GM19397 (cell line): ENCODE measurements at regions not wholly inside any gene's neighbourhood (a gene's known extent, or its start where the extent isn't known, plus 50 kb on each side); places are given as distances from the start of the nearest gene placed in this dataset.

Experiments
- ATAC-seq: cut with Tn5 transposase; IDR thresholded peaks from one replicate; pipeline ENCODE4 v1.9.1; 2021; ENCODE audit warnings: mild to moderate bottlenecking, moderate library complexity; ENCODE audit not compliant: unreplicated experiment

DNA sequence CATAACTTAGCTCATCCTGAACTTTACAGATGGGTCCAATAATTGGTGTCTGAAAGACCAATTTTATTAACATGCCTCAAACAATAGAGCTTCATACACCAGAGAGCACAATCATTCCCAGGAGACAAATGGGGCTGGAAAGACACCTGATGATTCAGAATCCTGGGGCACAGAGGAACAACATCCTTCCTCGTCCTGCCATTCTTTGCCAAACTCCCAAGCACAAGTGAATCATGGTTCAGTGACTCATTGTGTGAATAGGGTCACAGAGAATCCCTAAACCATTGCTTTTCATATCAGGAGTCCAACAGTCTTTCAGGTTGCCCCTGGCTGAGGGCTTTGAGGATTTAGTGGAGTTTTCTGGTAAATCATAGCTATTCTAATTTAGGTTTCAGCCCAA lies 266.4 kb upstream of the BMP2 start:
- ATAC-seq: no peak

DNA sequence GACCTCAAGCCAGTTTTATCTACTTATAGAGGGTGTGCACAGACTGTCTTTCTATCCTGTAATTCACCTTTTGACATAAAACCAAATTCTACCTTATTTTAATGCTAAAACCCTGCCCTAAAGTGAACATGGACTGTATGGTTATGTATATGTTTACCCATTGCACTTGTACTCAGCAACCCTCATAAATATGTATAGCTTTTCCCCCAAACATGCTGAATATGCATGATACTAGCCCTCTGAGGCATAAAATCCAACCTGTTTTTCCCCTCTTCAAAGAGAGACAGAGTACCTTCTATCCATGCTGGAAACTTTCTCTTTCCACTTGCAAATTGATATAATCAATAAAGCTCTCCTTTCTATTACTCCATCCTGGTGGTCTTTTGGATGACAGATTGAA lies 267.9 kb upstream of the BMP2 start:
- no peak for ATAC-seq

DNA sequence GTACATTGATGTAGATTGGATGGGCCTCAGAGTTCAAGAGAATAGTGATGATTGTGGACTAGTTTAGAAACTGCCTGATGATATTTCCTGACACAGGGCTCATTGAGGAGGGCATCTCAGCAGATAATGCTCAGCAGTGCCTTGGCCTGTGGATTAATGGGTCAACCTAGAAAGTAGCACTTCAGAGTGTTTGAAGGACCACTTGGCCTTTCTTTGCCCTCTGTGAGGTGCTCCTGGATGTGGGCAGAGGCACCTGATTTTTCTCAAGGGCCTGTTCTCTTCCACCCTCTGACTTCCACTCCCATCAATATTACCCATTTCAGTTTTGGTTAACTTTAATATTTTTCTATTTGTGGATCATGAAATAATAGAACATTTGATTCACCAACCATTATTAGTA lies 270.6 kb upstream of the BMP2 start:
- ATAC-seq: no peak

DNA sequence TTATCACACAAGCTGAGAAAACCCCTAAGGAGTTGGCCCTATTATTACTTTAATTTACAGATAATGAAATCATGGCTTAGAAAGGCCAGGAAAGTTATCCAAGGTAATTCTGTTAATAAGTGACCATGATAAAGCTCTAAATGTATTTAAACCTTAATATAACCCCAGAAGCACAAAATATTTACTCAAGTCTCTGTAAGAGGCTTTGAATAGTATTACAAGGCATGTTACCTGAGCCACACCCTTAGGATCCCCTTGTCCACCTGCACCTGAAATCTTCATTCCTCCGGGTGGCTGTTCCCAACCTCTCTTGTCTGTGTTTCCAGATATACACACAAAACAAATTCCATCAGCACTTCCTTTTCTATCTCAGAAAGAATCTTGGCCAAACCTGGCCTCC lies 271.6 kb upstream of the BMP2 start:
- no peak for ATAC-seq

DNA sequence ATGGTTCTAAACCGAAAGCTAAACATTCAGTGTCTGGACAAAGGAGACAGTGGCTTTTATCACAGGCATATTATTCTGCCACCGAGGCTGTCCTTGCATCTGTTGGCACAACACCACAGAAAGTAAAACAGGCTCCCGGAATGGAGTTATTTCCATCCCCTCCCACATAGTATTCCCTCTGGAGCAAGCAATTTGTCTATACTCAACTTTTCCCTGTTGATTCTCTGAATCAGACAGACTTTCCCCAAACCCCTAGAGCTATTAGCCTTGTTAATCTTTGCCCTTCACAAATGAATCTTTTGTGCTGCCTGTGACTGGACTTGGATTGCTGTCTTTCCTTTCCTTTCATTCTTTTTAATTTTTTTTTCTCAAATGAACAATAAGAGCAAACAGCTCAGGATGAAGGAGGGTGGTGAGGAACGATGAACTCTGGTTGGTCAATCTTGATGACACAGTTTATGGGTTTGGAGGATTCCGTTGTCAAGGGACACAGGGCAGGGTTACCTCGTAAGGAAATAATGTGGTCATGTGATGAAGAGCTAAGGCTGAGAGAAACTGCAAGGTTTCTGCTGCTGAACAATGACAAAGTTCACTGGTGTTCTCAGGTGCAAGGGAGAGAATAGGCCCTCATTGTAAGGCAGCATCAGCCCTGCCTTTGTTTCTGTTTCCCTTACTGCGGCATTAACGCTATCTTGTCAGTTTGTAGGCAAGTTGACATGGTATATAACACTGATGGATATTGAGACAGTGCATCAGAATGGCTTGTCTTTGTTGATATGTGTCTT lies 275.0 kb upstream of the BMP2 start:
- no peak for ATAC-seq

DNA sequence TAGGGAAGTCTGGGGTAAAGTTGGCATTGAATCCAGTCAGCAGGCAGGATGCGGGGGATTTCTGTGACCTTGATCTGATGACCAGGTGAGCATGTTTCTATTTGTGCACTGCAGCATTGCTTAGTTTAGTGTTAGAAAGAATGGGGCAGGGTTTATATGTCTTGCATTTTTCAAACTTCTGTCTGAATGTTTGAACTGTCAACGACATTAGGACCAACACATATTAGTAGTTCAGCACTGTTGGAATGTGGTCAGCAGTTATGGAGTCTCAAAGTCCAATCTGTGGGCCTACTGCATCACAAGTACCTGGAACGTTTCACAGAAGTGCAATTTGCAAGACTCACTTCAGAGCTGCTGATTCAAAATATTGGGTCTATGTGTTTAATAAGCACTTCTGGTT lies 276.6 kb upstream of the BMP2 start:
- no peak for ATAC-seq

DNA sequence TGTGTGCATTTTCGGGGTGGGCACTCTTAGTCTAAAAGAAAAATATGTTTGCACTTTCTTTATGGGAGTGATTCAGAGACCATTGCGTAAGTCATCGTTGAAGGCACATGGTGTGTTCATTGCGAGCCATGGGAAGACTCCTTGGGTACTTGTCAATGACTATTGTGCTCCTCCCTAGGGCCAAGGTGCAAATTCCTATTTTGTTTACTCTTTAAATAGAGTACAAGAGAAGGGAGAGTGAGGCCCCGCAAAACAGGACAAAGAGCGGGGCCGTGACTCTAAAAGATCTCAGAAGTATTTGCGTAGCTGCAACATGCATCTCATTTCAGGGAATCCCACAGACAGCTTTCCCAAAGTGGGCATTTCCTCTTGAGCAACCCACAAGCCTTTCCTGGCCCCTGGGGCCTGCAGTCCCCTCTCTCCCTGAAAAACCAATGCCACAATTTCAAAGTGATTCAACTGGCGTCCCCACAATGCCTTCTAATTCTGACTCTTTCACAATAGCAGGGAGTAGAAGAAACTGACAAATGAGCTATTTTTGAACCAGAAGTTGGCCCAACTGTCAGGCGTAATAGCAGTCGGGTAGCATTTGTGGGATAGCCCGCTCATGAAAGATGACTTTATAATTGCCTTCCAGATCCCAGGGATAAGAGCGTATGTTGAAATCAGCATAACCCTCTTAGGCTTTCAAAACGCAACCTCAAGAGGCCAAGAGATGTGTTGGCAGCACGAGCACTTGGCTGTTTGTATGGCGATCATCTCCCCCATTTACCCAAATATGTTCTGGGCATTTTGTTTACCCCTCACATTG lies 277.9 kb upstream of the BMP2 start:
- no peak for ATAC-seq

DNA sequence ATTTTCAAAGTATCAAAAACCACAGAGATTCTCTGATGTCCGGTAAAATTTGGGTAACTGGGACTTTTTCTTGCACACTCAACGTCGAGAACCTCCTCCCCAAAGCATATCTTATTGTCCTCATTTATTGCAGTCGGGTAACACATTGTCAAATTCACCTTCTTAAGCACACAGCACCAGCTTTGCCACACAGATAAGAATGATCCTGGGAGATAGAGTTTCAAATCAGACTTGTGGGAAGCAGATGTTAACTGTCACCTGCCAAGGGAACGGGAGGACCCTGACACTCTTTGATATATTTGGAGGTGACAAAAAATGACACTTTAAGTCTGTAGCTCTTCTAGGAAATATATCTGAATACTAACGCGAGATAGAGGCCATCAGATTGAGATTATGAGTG lies 282.1 kb upstream of the BMP2 start:
- no peak for ATAC-seq

DNA sequence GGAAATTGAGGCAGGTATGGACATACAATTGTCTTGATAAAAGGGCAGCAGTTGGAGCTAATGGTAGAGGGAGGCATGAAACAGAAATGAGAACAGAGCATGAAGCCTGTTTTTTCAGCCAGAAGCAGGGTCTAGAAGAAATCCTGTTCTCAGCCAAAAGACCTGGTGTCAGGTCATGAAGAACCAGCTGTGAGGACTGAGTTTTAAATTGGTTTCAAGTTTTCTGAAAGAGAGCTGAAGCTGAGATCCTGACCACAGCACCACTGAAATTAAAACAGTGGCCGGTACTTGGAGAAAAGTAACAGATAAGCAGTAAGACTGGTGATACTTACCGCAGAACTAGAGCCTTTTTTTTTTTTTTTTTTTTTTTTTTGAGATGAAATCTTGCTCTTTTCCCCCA lies 283.8 kb upstream of the BMP2 start:
- ATAC-seq: no peak

DNA sequence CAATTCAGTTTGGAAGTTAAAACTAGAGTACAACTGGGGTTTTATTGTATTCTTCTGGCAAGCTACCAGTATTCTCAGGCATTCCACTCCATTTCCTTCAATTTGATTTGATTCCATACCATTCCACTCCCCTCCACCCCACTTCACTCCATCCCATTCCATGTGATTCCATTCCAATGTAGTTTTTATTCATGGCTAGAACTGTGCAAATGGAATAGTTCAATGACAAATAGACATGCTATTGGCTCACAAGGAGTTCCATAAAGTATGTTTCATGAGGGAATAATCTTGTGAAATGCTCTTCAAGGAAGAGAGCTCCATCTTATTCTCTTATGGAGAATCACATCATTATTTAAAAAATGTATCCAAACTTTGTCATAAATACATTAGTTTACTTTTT lies 285.0 kb upstream of the BMP2 start:
- no peak for ATAC-seq

DNA sequence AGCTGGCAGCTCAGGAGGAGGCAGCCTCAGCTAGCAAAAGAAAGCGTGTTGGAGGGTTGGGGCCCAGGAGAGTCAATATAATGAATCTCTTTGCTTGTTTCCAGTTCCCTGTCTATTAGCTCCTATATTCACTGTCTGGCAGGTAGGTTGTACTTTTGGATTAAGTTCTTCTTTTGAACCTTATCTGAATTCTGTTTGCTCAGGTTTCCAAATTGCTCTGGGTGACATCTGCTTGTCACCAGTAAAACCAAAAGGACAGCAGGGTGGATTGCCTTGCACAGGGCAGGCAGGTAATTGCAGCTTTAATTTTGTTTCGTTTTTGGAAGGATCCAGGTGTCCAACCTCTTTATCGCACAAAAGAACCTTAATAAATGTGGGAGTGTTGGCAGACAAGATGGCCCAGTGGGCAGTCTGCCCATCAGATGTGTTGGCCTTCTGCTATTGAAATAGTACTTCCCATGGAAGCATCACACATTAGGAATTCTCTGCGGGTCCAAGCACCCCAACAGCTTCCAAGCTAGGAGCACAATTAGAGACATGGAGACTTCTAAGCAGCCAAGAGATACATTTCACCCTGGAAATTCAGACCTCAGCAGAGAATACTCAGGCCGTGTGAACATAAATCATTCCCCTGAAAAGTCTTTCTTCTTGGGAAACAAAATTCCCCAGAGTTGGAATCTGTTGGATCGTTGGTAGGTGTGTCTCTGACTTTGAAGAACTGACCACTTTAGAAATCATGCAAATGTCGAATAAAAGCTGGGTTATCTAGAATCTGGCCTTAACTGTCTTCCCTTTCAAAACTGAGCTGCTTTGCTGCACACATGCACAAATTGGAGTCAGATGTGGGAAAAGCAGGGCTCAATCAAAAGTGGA lies 286.9 kb upstream of the BMP2 start:
- ATAC-seq: no peak

DNA sequence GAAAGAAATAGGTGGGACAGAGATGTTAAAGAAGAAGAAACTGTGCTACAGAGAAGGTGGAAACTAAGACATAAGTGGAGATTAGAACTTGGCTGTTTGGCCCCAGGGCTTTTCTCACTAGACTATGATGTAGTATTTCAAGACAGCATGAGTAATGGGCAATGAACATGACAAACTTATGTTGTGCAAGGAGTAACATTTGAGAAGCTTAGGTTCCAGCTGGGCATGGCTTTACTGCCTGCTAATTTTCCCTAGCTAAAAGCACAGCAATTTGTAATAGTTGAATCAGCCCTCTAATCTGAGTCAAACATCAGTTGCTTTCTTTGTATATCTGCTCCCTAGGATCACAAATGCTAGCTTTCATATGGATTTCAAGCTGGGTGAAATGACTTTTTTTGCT lies 294.3 kb upstream of the BMP2 start:
- no peak for ATAC-seq

DNA sequence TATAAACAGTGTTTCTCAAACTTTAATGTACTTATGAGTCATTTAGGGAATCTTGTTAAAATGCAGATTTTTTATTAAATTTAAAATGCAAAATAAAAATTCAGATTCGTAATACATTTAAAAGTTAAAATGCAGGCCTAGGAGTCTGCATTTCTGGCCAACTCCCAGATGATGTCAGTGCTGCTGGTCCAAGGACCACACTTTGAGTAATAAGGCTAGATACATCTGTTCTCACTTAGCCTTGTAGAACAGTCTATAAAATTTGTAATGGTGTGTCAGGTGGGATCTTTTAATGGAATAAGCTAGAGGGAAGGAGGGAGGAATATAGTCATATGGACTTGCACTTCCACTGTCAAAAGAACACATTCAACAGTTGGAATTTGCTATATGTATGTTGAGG lies 295.6 kb upstream of the BMP2 start:
- no peak for ATAC-seq

DNA sequence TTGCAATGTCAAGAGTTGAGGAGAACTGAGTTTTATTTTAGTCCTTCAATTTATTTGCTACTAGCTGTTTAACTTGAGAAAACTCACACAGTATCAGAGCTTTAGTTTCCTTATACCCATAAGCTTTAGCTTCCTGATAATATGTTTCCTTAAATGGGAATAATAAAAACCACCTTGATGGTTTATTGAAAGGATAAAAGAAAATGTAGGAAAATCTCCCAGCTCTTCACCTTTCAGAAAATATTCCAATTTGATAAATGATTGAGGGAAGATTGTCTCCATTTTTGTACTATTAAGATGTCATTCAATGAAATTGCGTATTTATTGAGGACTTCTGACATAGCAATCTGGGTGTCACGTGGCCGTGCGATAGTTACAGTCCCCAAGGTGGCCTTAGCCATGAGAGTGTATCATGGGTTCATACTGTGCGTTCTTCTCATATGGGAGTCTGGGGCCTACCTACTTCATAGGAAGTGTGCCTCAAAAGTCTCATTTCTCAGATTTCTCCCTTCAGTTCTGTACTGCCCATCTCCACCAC lies 296.3 kb upstream of the BMP2 start:
- no peak for ATAC-seq

DNA sequence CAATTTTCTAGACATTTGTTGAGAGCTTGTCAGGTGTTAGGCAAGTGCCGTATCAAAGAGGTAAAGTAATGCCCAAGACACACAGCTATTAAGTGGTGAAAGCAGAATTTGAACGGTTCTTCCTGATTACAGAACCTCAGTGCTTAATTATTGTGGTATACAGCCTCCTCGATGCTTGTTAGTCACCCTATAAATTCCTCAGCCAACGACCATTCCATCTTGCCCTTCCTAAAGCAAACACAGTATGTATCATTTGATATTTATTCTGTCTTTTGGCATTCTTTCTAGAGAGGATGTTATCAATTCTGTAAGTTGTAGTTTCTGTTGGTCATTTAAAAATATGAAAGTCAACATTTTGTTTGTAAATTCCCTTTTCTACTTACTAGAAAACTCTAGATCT lies 297.8 kb upstream of the BMP2 start:
- ATAC-seq: no peak

DNA sequence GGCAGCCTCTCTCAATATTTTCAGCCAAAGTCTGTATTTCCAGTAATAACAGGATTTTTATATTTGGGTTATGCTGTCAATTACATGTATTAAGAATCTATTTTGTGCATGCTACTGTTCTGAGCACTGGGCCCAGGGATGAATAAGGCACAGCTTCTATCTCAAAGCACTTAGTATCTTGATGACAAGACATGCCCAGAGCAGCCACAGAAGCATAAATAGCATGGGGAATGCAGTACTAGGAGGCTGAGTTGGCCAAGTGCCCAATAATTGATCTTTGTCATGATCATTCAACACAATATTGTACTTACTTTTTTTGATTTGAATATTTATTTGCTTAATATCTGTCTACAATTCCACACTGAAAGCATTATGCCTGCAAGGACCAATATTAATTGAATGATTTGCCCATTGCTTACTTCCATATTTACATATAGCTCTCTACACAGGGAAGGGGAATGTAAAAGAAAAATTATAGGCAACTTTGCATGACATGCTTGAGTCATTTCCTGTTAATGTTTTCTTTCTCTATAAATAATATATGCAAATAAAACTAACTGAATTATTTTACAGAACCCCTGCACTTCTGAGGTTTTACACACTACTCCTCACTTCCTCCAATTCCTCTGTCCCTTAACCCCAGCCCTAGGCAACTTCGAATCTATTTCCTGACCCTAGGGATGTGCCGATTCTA lies 298.9 kb upstream of the BMP2 start:
- no peak for ATAC-seq

DNA sequence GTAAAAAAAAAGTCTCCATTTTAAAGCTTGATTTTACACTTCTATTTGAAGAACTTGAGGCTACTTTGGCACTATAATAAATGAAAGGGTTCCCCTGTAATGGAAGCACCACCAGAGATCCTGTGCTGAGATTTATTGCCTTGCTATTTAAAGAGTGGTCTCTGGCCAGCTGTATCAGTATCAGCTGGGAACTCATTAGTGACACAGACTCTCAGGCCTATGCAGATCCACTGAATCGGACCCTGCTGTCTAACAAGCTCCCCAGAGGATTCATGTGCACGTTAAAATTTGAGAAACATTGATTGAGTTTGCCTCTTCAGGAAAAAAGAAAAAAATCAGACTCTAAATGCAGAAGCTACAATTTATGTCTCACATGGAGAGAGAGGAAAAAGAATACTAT lies 299.9 kb upstream of the BMP2 start:
- no peak for ATAC-seq

DNA sequence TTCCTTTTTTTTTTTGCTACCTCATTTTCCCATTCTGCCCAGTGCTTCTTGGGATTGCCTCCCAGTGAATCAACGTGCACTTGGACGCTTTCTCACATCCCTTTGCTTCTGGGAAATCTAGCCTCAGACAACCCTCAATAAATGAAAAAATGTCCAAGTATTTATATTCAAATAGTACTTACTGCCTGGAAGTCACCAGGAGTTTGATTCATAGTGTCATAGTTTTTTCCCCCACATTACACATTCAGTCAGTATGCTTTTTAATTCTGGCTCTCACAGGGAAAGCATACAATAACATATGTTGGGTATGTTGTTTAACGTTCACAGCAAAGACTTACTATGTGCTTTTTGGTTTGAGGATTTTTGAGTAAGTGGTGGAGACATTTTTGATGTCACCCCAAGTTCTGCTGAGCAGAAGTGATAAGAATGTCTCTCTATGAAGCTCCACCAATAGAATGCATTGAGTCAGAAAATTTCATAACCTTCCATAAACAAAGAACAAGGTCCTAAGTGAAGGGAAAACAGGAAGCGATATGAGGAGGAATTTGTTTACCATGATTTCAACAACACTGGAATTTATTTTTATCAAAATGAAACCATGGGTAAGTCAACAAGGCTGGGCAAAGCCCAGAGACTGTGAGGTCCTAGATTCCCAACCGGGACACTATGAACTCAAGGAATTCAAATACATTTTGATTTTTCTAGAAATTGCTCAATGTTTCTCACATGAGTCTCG lies 301.2 kb upstream of the BMP2 start:
- no peak for ATAC-seq

DNA sequence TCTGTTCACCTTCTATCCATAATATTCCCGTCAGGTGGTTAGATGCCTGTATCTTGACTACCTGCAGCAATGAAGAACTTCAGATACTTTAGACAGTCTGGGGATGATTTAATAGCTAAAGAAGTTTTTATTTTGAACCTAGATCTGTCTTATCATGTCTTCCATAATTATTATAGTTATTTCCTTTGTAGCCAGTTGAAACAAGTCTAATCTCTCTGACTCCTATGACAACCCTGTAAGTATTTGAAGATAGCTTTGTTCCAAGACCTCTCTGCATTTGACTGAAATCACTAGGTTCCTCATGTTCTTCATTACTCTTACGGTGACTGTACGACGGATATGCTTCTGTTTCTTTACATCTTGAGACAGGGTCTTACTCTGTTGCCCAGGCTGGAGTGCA lies 316.6 kb upstream of the BMP2 start:
- ATAC-seq: no peak

DNA sequence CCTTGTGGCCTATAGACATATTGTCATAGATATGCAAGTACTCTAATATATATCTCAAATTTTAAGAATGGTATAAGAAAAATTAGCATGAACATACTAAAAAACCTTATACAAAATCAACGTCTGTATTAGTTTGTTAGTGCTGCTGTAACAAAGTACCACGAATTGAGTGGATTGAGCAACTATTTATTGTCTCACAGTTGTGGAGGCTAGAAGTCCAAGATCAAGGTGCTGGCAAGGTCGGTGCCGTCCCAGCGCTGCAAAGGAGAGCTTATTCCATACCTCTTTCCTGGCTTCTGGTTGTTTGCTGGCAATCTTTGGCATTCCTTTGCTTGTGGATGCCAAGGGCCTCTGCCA lies 317.6 kb upstream of the FERMT1 start:
- ATAC-seq: no peak
